Epidermal melanocyte (primary cell): ENCODE measurements at regions not wholly inside any gene's neighbourhood (a gene's known extent, or its start where the extent isn't known, plus 50 kb on each side); places are given as distances from the start of the nearest gene placed in this dataset.

Experiments used
- DNase-seq: peaks from one replicate; pipeline ENCODE4 v3.0.0; 2011; ENCODE audit warnings: low spot score; ENCODE audit not compliant: insufficient read length

DNA sequence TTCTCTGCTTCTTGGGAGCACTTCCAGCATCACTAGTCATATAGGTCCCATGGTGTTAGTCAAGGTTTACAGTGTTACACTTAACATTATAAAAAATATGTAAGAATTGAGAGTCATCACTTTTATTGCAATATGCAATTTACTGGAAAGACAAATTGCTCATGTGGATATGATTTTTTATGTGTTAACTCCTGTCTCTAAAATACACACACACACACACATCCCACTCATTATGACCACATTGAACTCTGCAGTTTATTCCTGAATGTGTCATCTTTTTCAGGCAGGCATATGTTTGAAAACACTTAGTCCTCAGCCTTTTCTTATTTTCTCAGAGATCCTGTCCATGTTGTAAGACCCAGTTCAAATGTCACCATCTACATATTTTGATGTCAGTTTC lies 148.5 kb upstream of the MRPS30 start:
- no peak for DNase-seq

DNA sequence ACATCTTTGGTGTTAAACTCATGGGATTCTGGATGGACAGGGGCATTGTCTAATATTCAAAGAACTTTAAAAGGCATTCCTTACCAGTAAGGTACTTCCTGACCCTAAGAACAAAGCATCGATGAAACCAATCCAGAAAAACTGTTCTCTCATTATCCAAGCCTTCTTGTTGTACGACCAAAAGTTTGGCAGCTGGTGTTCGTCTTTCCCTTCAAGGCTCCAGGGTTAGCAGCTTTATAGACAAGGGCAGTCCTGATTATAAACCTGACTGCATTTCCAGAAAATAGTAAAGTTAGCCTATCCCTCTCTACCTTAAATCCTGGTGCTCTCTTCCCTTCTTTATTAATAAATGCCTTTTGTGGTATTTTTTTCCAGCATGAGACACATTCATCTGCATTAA lies 149.4 kb upstream of the MRPS30 start:
- no peak for DNase-seq

DNA sequence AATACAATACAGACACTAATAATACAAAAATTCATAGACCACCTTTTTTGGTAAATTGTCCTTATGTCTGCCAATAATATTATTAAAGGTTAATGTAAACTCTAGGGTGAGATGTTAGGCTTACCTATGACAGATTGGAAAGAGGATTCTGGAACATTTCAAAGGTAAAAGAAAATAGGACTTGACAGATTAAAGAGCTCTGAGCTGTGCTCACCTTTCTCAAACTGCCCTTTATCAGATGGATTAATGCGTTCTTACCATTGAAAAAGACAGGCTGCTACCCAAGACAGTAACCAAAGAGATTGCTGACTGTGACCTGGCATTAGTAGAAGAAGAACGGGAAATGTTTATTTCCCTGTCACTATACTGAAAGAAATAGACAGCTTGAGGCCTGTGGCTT lies 156.1 kb upstream of the MRPS30 start:
- no peak for DNase-seq

DNA sequence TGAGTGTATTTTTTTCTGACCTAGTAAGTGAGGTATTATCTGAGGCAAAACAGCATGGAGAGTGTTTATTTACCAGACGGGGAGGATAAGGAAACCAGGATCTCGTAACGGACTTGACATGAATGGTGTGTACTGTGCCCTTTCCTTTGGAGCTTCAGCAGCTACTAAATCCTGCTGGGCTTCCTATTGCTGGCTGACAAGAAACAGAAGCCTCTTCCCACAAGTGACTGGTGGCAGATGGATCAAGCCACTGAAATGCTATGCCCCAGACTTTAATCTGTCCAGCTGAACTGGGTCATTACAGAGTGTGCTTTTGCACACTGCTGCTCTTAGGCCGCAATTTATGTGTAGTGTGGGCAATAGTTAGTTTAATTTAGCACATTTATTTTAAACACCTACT lies 162.7 kb upstream of the MRPS30 start:
- DNase-seq = no peak

DNA sequence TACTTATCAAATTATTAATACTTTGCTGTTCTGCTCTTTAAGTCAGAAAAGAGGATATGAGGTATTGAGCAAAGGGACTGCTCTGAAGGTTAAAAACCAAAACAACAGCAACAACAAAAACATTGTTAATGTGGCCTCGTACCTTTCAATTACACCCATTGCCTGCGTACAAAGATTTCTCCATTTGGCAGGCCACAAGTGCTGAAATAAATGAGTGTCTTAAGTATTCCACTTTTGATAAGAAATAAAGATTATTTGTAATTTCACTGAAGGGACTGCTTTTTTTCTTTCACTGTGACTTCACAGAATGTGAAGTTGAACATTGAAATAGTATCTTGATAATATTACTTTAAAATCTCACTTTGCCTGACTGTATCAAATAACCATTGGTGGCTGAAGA lies 163.2 kb upstream of the MRPS30 start:
- no peak for DNase-seq

DNA sequence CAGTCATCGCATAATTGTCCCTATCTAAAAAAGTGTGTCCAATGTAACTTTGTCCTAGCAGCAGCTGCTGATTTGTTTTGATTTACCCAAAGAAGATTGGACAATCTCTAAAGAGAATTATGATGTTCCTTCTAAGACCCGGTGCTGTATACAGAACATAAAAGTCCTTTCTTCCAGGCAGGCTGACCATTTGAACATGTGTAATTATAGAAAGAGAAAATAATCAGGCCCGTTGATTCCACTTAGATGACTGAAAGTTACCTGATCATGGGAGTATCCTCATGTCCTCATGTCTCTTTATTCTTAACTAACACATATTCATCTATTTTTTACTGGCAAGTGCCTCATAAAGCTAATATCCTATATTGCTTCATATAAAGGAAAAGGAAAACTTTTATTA lies 164.1 kb upstream of the MRPS30 start:
- DNase-seq = no peak

DNA sequence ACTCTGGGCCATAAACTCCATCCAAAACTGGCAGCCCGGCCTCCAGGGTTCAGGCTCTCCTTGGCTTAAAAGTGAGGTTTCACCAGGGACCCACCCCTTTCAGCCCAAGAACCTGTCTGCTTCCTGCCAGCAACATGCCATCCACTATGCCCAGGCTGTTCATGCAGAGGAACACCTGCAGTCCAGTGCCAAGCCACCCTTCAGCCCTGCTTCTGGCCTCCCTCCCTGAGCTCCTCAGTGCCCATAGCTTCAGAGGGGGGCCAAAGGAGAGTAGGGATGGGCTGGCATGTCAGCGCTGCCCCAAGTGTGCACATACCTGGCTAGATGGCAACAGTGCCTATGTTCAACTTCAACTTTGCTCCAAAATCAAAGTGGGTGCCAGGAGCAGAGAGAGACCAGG lies 166.9 kb upstream of the MRPS30 start:
- no peak for DNase-seq

DNA sequence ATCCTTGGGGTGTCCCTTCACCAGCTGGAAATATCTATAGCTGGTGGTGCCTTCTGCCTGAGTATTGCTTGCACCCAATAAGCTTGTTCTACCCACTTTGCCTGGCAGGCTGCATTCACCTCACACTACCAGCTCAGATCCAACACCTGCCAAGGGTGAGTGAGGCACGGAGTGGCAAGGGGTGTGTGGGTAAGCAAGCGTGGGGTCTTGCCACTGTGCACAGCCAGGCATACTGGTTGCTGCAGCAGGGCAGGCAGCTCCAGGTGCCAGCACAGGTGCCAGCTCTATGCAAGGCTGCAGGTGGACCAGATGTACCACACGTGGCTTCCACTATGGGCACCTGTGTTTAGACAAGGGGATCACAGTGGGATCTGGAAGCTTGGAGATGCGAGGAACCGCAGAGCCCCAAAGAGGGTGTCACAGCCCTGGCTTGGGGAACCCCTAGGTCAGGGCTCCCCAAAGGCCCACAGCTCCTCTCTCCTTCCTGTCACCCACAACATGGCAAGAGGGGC lies 167.7 kb upstream of the MRPS30 start:
- DNase-seq = no peak

DNA sequence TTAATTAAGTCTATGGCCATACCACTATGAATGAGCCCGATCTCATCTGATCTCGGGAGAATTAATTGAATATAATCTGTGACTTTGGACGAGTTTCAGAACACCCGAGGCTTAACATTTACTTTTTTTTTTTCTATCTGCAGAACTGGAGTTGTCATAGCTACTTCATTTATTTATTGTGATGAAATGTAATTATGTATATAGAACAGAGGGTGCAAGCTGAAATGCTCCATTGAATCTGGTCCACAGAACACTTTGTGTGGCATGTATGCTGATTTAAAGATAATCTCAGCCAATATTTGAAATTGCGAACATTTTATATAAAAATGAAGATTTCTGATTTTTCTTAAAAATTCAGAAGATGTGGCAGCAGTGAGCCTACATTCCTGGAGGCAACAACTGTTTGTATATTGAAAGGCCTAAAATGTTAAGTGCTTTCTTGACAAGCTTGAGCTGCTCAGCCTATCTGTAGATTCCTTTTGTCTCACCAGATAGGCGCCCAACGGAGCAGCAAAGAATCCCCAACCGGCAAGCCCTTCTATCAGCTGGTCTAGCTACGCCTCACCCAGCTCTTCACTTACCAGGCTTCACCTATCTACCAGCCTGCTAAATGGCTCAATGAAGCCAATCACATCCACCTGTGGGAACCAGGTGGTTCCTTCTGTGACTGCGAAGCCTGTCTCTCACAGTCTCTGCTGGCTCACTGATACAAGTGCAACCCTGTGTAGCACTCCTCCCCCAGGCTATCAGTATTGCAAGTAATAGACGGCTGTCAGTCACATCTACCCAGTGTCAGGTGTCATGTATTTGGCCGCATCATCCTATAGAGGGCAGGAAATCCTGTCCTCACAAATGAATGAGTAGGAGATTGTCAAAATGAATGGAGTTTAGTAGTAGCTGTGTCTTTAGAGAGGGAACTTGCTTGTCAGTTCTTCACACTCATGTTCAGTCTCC lies 170.6 kb upstream of the MRPS30 start:
- DNase-seq = no peak

DNA sequence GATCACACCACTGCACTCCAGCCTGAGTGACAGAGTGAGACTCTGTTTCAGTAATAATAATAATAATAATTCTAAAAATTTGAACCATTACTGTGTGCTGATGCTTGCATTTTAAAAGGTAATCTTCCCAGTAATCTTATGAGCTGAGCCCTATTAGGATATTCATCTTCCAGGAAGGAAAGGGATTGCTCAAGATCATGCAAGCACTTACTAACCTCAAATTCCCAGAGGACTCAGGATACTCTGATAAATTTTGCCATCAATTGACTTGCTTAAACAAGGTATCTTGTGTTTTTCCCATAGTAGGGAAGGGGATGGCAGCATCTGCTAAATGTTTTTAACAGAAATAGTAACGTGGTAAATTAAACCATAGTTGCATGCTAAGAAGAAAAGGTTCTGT lies 176.4 kb upstream of the MRPS30 start:
- DNase-seq = no peak

DNA sequence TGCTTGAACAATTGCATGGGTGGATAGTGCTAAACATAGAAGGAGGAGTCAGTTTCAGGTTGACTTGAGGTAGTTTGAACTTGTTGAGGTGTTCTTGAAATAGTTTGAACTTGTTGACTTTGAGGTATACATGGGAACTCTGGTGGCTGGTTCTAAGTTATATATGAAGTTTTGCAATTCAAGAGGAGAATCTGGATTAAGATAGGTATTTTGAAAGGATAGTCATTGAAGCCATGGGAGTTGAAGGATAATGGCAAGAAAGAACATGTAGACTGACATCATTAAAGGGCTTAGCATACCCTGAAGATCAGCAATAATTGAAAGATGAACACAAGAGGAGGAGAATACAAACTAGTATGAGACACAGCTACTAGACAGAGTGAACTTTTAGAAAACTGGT lies 181.9 kb upstream of the MRPS30 start:
- DNase-seq = no peak

DNA sequence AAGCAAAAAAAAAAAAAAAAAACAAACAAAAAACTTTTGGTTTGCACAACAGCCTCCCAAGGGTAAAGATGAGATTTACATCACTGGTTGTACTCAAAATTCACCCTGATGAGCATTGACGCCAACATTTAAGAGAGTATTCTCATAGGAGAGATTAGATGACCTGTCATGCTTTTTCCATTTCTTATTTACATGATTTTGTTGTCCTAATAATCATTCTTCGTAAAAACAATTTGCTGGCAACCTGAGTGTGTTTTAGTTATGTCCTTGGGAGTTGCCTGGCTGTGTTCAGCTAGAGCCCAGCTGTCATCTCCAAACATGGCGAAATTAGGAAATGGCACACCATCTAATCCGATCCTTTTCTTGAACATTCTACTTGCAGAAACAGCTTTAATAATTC lies 186.4 kb upstream of the MRPS30 start:
- DNase-seq = no peak

DNA sequence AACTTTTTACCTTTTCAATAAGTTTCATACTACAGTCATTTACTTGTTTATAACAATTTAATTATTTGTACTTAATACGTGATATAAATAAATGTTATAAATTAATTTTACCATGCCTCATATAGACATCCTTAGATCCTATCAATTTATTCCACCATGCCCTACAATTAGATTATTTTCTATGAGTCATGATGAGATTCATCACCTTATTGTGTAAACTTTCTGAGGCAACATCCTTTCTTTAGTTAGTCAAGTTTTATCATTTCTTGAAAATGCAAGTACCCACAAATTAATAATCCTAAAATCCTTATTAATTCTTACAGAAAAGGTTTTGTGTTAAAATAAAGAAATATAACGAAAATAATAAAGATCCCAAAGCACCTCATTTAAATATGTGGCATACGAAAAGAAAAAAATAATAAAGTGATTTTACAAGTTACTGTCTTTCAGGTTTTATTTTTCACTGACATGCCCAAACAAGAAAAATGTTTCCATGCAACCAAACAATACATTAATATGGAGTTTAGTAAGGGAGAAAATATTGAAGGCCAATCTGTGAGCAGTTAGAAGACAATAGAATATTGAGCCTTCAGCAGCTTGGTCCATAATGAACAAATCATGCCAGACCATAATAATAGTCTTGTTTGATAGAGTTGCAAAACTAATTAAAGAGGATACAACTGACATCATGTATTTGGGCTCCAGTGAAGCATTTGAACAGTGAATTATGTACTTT lies 188.7 kb upstream of the MRPS30 start:
- DNase-seq = no peak

DNA sequence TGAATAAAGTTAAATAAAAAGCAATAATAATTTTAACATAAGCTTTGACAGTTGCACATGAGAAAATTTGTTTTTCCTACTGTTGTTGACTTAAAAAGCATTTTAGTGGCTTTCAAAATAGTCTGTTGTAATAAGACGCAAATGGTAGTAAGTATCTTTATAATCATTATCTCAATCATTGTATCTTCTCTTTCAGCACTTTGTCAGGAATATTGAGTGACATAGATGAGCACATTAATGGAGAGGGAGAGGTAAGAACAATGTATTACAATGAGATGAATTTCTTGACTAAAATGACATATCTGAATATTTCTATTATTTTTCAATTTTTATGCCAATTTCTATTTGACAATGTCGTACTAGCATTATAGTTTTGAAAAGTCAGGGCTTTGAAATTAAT lies 193.9 kb upstream of the MRPS30 start:
- DNase-seq = no peak

DNA sequence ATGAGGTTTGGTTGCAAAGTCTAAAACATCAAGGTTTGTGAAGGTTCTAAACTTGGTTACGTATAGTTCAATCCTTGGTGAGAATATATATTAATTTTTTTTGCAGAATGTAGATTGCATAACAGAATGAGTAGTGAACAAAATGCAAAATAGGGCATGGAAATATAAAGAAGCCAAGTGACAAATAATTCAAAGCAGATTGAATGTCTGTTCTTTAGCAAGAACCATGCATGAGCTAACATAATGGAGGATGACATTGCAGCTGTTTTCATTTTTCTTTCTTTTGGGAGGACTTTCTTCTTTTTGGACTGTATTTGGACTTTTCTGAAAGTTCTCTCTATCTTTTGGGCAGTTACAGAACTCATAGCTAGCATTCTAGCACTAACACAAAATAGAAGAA lies 194.8 kb upstream of the MRPS30 start:
- DNase-seq = no peak

DNA sequence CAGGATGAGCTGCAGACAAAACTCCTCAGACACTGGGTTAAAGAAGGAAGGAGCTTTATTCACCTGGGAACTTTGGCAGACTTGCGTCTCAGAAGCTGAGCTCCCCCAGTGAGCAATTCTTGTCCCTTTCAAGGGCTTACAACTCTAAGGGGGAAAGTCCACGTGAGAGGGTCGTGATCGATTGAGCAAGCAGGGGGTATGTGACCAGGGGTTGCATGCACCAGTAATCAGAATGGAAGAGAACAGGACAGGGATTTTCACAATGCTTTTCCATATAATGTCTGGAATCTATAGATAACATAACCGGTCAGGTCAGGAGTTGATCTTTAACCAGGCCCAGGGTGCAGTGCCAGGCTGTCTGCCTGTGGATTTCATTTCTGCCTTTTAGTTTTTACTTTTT lies 202.8 kb upstream of the MRPS30 start:
- no peak for DNase-seq

DNA sequence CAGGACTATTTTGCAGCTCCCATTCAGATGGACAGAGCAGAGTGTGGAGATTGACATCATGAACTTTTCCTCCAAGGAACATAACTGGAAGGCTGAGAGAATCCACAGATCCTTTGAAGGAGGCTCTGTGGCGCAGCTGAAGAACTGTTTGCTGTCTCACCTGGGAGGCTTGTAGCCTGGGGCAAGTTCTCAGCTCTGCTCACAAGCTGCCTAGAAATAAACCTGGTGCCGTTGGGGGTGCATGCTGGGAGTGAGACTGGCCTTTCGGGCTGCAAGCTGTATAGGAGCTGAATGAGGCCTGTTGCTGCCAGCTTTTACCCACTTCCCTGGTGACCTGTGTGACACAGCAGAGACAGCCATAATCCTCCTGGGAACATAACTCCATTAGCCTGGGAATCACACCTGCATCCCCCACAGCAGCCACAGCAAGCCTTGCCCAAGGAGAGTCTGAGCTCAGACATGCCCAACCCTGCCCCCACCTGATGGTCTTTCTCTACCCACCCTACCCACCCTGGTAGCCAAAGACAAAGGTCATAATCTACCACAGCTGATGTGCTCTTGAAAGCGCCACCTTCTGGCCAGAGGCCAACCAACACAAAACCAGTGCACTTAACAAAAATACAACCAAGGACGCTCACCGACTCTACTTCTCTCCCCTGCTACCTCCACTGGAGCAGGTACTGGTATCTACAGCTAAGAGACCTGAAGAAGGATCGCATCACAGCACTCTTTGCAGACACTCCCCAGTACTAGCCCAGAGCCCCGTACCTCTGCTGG lies 205.1 kb upstream of the MRPS30 start:
- no peak for DNase-seq

DNA sequence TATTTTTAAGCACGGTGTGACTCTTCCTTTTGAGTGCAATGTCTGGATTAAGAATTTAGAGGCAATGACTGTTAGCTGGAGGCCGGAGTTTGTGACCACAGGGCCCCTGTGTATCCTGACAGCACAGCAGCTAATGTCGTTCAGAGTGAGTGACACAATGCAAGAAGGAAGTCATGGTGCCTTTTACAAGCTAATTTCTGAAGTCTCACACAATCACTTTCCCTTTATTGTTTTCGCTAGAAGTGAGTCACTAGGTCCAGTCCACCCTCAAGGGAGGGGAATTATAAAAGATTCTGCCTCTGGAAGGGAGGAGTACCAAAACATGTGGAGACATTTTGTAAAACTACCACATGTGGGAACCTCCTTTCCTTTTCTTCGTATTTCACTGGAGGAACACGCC lies 185.5 kb upstream of the FGF10 start:
- DNase-seq = no peak

DNA sequence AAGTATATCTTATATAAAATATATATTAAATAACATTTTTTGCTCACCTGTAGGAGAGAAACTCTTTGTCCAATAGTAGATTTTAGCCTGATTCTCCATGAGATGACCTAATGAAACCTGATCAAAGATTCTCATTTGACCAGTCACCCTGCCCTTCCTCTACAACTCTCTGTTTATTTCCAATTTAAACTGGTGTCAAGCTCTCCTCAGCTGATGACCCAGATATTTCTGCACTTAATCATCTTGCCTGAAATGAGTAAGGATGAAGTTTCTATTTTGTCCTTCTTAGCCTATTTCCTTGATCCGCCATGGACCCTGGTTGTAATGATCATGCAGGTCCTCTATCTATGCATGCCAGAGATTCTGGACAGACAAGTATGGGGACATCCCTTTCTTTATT lies 179.3 kb upstream of the FGF10 start:
- DNase-seq = no peak

DNA sequence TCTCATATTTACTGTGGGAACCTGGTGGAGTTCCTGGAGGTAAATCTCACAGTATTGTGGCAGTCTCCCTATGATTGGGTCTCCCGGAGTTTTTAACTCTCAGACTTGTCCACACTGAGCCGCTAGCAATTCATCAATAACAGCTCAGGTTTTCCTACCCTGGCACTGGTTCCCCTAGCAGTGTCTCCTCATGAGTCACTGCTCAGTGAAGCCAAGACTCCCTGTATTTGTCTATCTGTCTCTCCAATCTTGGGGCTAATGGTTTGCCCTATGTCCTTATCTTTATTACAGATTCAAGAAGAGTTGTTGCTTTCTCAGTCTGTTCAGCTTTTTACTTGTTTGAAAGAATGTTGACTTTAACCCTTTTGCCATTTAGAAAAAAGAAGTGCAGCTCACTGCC lies 176.7 kb upstream of the FGF10 start:
- no peak for DNase-seq

DNA sequence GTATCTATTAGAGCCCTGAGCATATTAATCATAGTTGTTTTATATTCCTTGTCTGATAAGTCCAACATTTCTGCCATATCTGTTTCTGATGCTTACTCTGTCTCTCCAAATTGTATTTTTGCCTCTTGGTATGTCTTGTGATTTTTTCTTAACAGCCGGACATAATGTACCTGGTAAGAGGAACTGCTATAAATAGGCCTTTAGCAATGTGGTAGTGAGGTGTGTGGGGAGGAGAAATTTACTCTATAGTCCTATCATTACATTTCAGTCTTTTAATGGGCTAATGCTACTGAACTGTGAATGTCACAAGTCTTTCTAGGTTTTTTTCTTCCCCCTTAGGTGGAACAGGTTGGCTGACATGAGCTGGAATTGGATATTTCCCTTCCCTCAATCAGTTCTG lies 176.1 kb upstream of the FGF10 start:
- no peak for DNase-seq

DNA sequence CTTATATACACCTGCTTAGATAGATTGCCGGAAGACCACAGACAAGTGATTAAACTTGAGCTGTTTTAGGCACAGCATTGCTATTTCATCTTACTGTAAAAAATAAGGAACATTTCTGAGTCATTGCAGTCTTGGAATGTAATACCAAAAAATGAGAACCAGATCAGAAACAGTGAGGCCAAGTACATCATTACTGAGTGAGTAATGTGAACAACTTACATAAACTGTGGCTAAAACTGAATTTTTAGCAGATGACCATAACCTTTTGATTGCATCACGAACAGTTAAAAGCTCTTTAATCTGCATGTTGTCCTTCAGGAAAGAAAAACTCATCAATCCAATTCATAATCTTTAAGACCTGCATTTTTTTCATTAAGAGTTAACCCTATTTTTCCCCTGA lies 157.1 kb upstream of the FGF10 start:
- DNase-seq = no peak
